ENCODE measurements at regions not wholly inside any gene's neighbourhood (a gene's known extent, or its start where the extent isn't known, plus 50 kb on each side); places are given as distances from the start of the nearest gene placed in this dataset.

GRCh38 chr10:30734901-30735300, 105.3 kb upstream of the LYZL2 start:
- intact Hi-C loops (cut with DNase I), result no loop called here
- WGBS, 2 donors, result 42 to 49% methylated on average over 9 of the region's 9 CpGs

GRCh38 chr10:30732671-30733070, 103.1 kb upstream of the LYZL2 start:
- Histone ChIP-seq H3K27ac (no peak overlapping the region), H3K27me3 (no peaks in the 10 kb centered on the region), H3K36me3 (replicated peaks in 1 of 2; ENCODE audit: insufficient read depth in 1 of 2, low read depth in 2 of 2) (no peaks in the 10 kb centered on the region), H3K9me3 (no peaks in the 10 kb centered on the region), H3K4me3 (no peak overlapping the region), H3K4me1 (no peaks in the 10 kb centered on the region)
- TF ChIP-seq POLR2A (IDR thresholded peaks at IDR 0.05), result no peak
- no peak for TF ChIP-seq CTCF (IDR thresholded peaks at IDR 0.05)
- ATAC-seq, result no peak
- 85 to 92% methylated on average over 6 of the region's 6 CpGs for WGBS, 2 donors
- intact Hi-C loops (cut with DNase I), result no loop called here
- DNase-seq, result no peak

More at GRCh38 chr10:30734901-30735300, 105.3 kb upstream of the LYZL2 start:
- DNase-seq (no peak), ATAC-seq (no peak)
- Histone ChIP-seq H3K4me1 (no peaks in the 10 kb centered on the region), H3K9me3 (no peaks in the 10 kb centered on the region), H3K27ac (no peak overlapping the region), H3K4me3 (no peak overlapping the region), H3K36me3 (replicated peaks in 1 of 2; ENCODE audit: insufficient read depth in 1 of 2, low read depth in 2 of 2) (no peaks in the 10 kb centered on the region), H3K27me3 (no peaks in the 10 kb centered on the region)
- TF ChIP-seq CTCF (IDR thresholded peaks at IDR 0.05) (no peak), POLR2A (IDR thresholded peaks at IDR 0.05) (no peak)

- no peaks in the 10 kb centered on the region for H3K36me3 ChIP-seq (replicated peaks in 1 of 2; ENCODE audit: insufficient read depth in 1 of 2, low read depth in 2 of 2)
- WGBS, 2 donors, result 78 to 91% methylated on average over 5 of the region's 5 CpGs
- ATAC-seq, result no peak
- H3K9me3 ChIP-seq, result no peaks in the 10 kb centered on the region
- no peaks in the 10 kb centered on the region for H3K27me3 ChIP-seq
- intact Hi-C loops (cut with DNase I), result no loop called here
- no peaks in the 10 kb centered on the region for H3K4me1 ChIP-seq
- H3K4me3 ChIP-seq, result no peak overlapping the region
- TF ChIP-seq POLR2A (IDR thresholded peaks at IDR 0.05), result no peak
- no peak for TF ChIP-seq CTCF (IDR thresholded peaks at IDR 0.05)
- no peak for DNase-seq
- no peak overlapping the region for H3K27ac ChIP-seq
Observed at GRCh38 chr10:30731963-30732362, 102.4 kb upstream of the LYZL2 start.

- no peaks in the 10 kb centered on the region for H3K36me3 ChIP-seq (replicated peaks in 1 of 2; ENCODE audit: insufficient read depth in 1 of 2, low read depth in 2 of 2)
- no peaks in the 10 kb centered on the region for H3K4me1 ChIP-seq
- TF ChIP-seq POLR2A (IDR thresholded peaks at IDR 0.05), result no peak
- TF ChIP-seq CTCF (IDR thresholded peaks at IDR 0.05), result no peak
- H3K27ac ChIP-seq, result no peak overlapping the region
- 65 to 71% methylated on average over 2 of the region's 2 CpGs for WGBS, 2 donors
- no peak overlapping the region for H3K4me3 ChIP-seq
- intact Hi-C loops (cut with DNase I), result no loop called here
- H3K27me3 ChIP-seq, result no peaks in the 10 kb centered on the region
- ATAC-seq (no peak), DNase-seq (no peak)
- no peaks in the 10 kb centered on the region for H3K9me3 ChIP-seq
Observed at GRCh38 chr10:30730306-30730705, 100.8 kb upstream of the LYZL2 start.

GRCh38 chr10:30728766-30729165, 99.2 kb upstream of the LYZL2 start:
- TF ChIP-seq CTCF (IDR thresholded peaks at IDR 0.05) (no peak), POLR2A (IDR thresholded peaks at IDR 0.05) (no peak)
- H3K4me3 ChIP-seq, result no peak overlapping the region
- WGBS, 2 donors, result 57 to 63% methylated on average over 4 of the region's 4 CpGs
- no peak overlapping the region for H3K27ac ChIP-seq
- DNase-seq (no peak), ATAC-seq (no peak)
- H3K27me3 ChIP-seq, result no peaks in the 10 kb centered on the region
- H3K36me3 ChIP-seq (replicated peaks in 1 of 2; ENCODE audit: insufficient read depth in 1 of 2, low read depth in 2 of 2), result no peaks in the 10 kb centered on the region
- intact Hi-C loops (cut with DNase I), result no loop called here
- H3K9me3 ChIP-seq, result no peaks in the 10 kb centered on the region
- H3K4me1 ChIP-seq, result no peaks in the 10 kb centered on the region
